K562 (cell line): ENCODE measurements at regions not wholly inside any gene's neighbourhood (a gene's known extent, or its start where the extent isn't known, plus 50 kb on each side); places are given as distances from the start of the nearest gene placed in this dataset.

Source experiments
- ATAC-seq: fragments of 200-7000 bp; cut with Tn5 transposase; 3 replicates; pipeline ENCODE4 v1.9.1; 2020; ENCODE audit warnings: moderate library complexity
- BruUV-seq: library from RNA; stranded (reverse); fragments of 400-500 nt; replicated peaks from 2 replicates; lab custom pipeline; 2021; lab: Mats Ljungman, UMichigan
- CTCF ChIA-PET: fragments of 300-600 bp; formaldehyde crosslinking; extraction: SDS; loops from one replicate; lab custom pipeline; 2021; ENCODE audit warnings: low intra/inter-chr PET ratio; lab: Yijun Ruan, JAX
- POLR2A ChIA-PET: fragments of 300-600, 350-650 bp; sonication (Branson Sonifier 250); formaldehyde crosslinking; extraction: SDS; loops from one replicate; lab custom pipeline; 2021; ENCODE audit warnings: antibody characterized with exemption, inconsistent platforms; lab: Yijun Ruan, JAX
- DNase-seq, 4 experiments: peaks; one replicate each; pipeline versions ENCODE4 v3.0.0 to v3.0.0-alpha.2; 2011 to 2018; ENCODE audit warnings: low spot score in 3 of 4, mixed read lengths in 3 of 4; ENCODE audit errors: extremely low read depth in 1 of 4
- FAIRE-seq: peaks from 2 replicates; lab custom pipeline; 2011; peaks lifted over from hg19 to GRCh38; lab: Jason Lieb, UNC
- H2AFZ ChIP-seq: 2 replicates; pipeline ENCODE4 v1.6.0; 2011; ENCODE audit warnings: low read depth, low read length, control low read depth, inconsistent platforms
- H3K27ac ChIP-seq: fragments of 200-600 bp; 3 replicates; pipeline ENCODE4 v1.8.0; 2011; ENCODE audit warnings: low read depth, mild to moderate bottlenecking, control low read depth, inconsistent platforms, low read length, moderate library complexity, mixed read lengths; ENCODE audit errors: extremely low read depth
- H3K27me3 ChIP-seq, 2 experiments: fragments of 300-600 bp in 1 of 2; 2 replicates in 1 of 2; 3 replicates in 1 of 2; pipeline versions ENCODE4 v1.6.0 to v1.8.0; 2011; ENCODE audit warnings: inconsistent platforms in 2 of 2, low read length in 2 of 2, mild to moderate bottlenecking in 1 of 2, mixed read lengths in 1 of 2, moderate library complexity in 1 of 2; ENCODE audit not compliant: control insufficient read depth in 2 of 2, insufficient read depth in 2 of 2
- H3K36me3 ChIP-seq: fragments of 300-600 bp; 3 replicates; pipeline ENCODE4 v1.8.0; 2011; ENCODE audit warnings: mild to moderate bottlenecking, low read length, inconsistent platforms; ENCODE audit not compliant: control insufficient read depth, insufficient read depth
- H3K4me1 ChIP-seq, 2 experiments: fragments of 200-600 bp in 1 of 2; replicated peaks in 1 of 2; 2 replicates in 1 of 2; 3 replicates in 1 of 2; pipeline versions ENCODE4 v1.5.1 to v1.8.0; 2011; ENCODE audit warnings: inconsistent platforms in 2 of 2, low read length in 2 of 2, mild to moderate bottlenecking in 1 of 2, mixed read lengths in 1 of 2, moderate library complexity in 1 of 2; ENCODE audit not compliant: control insufficient read depth in 2 of 2, insufficient read depth in 2 of 2
- H3K4me2 ChIP-seq: 2 replicates; pipeline ENCODE4 v1.6.1; 2011; ENCODE audit warnings: low read length, control low read depth, inconsistent platforms, mixed read lengths; ENCODE audit not compliant: insufficient read depth
- H3K4me3 ChIP-seq: fragments of 200-600 bp; sonication (generic), shearing (Covaris generic); 2 replicates; pipeline ENCODE4 v1.5.1; 2016; ENCODE audit warnings: control low read depth, inconsistent platforms
- H3K79me2 ChIP-seq: fragments of 200-600 bp; 3 replicates; pipeline ENCODE4 v1.8.0; 2011; ENCODE audit warnings: low read length, inconsistent platforms; ENCODE audit not compliant: control insufficient read depth, insufficient read depth
- H3K9ac ChIP-seq, 2 experiments: 2 replicates each; pipeline versions ENCODE4 v1.6.0 to v1.6.1; 2011; ENCODE audit warnings: low read depth in 2 of 2, low read length in 2 of 2, control low read depth in 1 of 2, inconsistent platforms in 1 of 2, mild to moderate bottlenecking in 1 of 2, mixed read lengths in 1 of 2; ENCODE audit not compliant: insufficient read depth in 1 of 2
- H3K9me1 ChIP-seq: one replicate; pipeline ENCODE4 v1.6.0; 2011; ENCODE audit warnings: inconsistent platforms, mild to moderate bottlenecking, low read length, moderate library complexity; ENCODE audit not compliant: control insufficient read depth, insufficient read depth
- H3K9me3 ChIP-seq: replicated peaks from 2 replicates; pipeline ENCODE4 v1.5.1; 2011; ENCODE audit warnings: low read depth, low read length, inconsistent platforms; ENCODE audit not compliant: control insufficient read depth, insufficient read depth
- H4K20me1 ChIP-seq: replicated peaks from 2 replicates; pipeline ENCODE4 v1.6.1; 2011; ENCODE audit warnings: low read length, inconsistent platforms, mixed read lengths; ENCODE audit not compliant: control insufficient read depth, insufficient read depth
- CSDE1 ChIP-seq, 2 experiments: fragments of 450-650 bp; IDR thresholded peaks; 2 replicates each; pipeline ENCODE4 v1.6.1; 2016; ENCODE audit warnings: mild to moderate bottlenecking in 1 of 2
- ELK3 ChIP-seq: fragments of 450-650 bp; formaldehyde crosslinking; IDR thresholded peaks from 2 replicates; pipeline ENCODE4 v1.4.0; 2020; ENCODE audit warnings: mild to moderate bottlenecking
- ETS1 ChIP-seq: conservative IDR thresholded peaks from 2 replicates; pipeline ENCODE4 v1.6.1; 2011; ENCODE audit warnings: low read depth, mild to moderate bottlenecking, low read length; ENCODE audit not compliant: control insufficient read depth
- HBP1 ChIP-seq: fragments of 450-650 bp; formaldehyde crosslinking; IDR thresholded peaks from 2 replicates; pipeline ENCODE4 v1.4.0; 2022; ENCODE audit warnings: missing genetic modification characterization
- HMGXB4 ChIP-seq: sonication (generic); formaldehyde crosslinking; IDR thresholded peaks from 2 replicates; pipeline ENCODE4 v1.8.1; 2023; ENCODE audit warnings: mild to moderate bottlenecking, missing genetic modification reagents
- NRF1 ChIP-seq, 2 experiments: fragments of 450-650 bp; IDR thresholded peaks in 1 of 2; conservative IDR thresholded peaks in 1 of 2; 2 replicates each; pipeline ENCODE4 v1.6.1; 2014; ENCODE audit warnings: mild to moderate bottlenecking in 2 of 2
- PHF21A ChIP-seq: fragments of 450-650 bp; IDR thresholded peaks from 2 replicates; pipeline ENCODE4 v1.6.1; 2017; ENCODE audit warnings: low read depth, borderline replicate concordance
- PRMT5 ChIP-seq: sonication (generic); formaldehyde crosslinking; IDR thresholded peaks from 2 replicates; pipeline ENCODE4 v1.5.0; 2020; ENCODE audit warnings: missing genetic modification reagents
- USF2 ChIP-seq: sonication (generic); formaldehyde crosslinking; IDR thresholded peaks from 2 replicates; pipeline ENCODE4 v1.5.0; 2020; ENCODE audit warnings: missing genetic modification reagents
- ZKSCAN3 ChIP-seq: fragments of 250-450 bp; sonication (Bioruptor Pico); IDR thresholded peaks from 2 replicates; pipeline ENCODE4 v1.4.0; 2020
- ZNF140 ChIP-seq: fragments of 250-450 bp; sonication (Bioruptor Pico); IDR thresholded peaks from 2 replicates; pipeline ENCODE4 v1.8.0; 2021; ENCODE audit warnings: moderate library complexity, mild to moderate bottlenecking, inconsistent platforms
- ZNF384 ChIP-seq: IDR thresholded peaks from 2 replicates; pipeline ENCODE4 v1.6.1; 2012; ENCODE audit warnings: low read depth, low read length, improper control_type of control experiment
- ZNF395 ChIP-seq: fragments of 200-800 bp; sonication (Bioruptor generic); IDR thresholded peaks from 2 replicates; pipeline ENCODE4 v1.6.1; 2017; ENCODE audit warnings: missing genetic modification characterization, missing compliant biosample characterization
- ZNF511 ChIP-seq: sonication (generic); formaldehyde crosslinking; IDR thresholded peaks from 2 replicates; pipeline ENCODE4 v1.8.0; 2022; ENCODE audit warnings: mild to moderate bottlenecking, missing genetic modification reagents
- WGBS: fragments of 100-300 bp; shearing (Covaris generic); methylation state at CpG from one replicate; pipeline ENCODE4 v1.1.6; 2016; ENCODE audit warnings: low coverage, mixed read lengths; ENCODE audit not compliant: insufficient coverage; ENCODE audit errors: missing lambda C conversion rate; 5-methylcytosine and 5-hydroxymethylcytosine counted together
- in situ Hi-C: fragments of 300-500 bp; cut with MboI; formaldehyde crosslinking; loops from 4 replicates; pipeline ENCODE4 v1.15.0; 2018; ENCODE audit warnings: inconsistent platforms, mixed read lengths
- intact Hi-C: fragments of 100-400 bp; cut with micrococcal nuclease; formaldehyde crosslinking; loops from 2 replicates; pipeline ENCODE4 v1.14.2; 2022

GRCh38 chr1:72704841-72705477 is 422.6 kb upstream of the NEGR1 start:
- no peak overlapping the region for H3K4me3 ChIP-seq
- DNase-seq: no peak
- CTCF ChIA-PET: no interaction called here
- ATAC-seq: no peak
- H3K4me2 ChIP-seq: no peak overlapping the region
- no peak for FAIRE-seq
- H4K20me1 ChIP-seq: no peaks in the 10 kb centered on the region
- H3K9me1 ChIP-seq: no peaks in the 10 kb centered on the region
- H3K9me3 ChIP-seq: no peaks in the 10 kb centered on the region
- in situ Hi-C loops (no loop called here), intact Hi-C loops (no loop called here)
- BruUV-seq: no TSS peak
- no peak overlapping the region for H3K9ac ChIP-seq
- no peak overlapping the region for H2AFZ ChIP-seq
- no peak overlapping the region for H3K27ac ChIP-seq
- 2% methylated on average over 3 of the region's 3 CpGs for WGBS
- no peaks in the 10 kb centered on the region for H3K4me1 ChIP-seq
- H3K27me3 ChIP-seq: no peaks in the 10 kb centered on the region
- no peaks in the 10 kb centered on the region for H3K36me3 ChIP-seq
- POLR2A ChIA-PET: no interaction called here
- no peaks in the 10 kb centered on the region for H3K79me2 ChIP-seq
- TF ChIP-seq PRMT5 (CRISPR knock-in tag) (no peak), ZKSCAN3 (CRISPR knock-in tag) (no peak), ZNF511 (CRISPR knock-in tag) (no peak), USF2 (CRISPR knock-in tag) (no peak), PHF21A (no peak), HBP1 (no peak), CSDE1 (IDR thresholded peaks at IDR 0.05) (no peak), ZNF140 (no peak), ELK3 (CRISPR knock-in tag) (no peak), ZNF395 (CRISPR knock-in tag) (no peak), ETS1 (no peak), ZNF384 (no peak), HMGXB4 (CRISPR knock-in tag) (no peak), NRF1 (conservative IDR thresholded peaks at IDR 0.05 in 1 of 2, IDR thresholded peaks at IDR 0.05 in 1 of 2) (no peak)
